Prostate gland (tissue), 2 donors: ENCODE measurements at regions not wholly inside any gene's neighbourhood (a gene's known extent, or its start where the extent isn't known, plus 50 kb on each side); places are given as distances from the start of the nearest gene placed in this dataset.

Source experiments
- DNase-seq: peaks from one replicate; pipeline ENCODE4 v3.0.0-alpha.2; 2019; ENCODE audit warnings: low spot score
- H3K27ac ChIP-seq, 2 donors: fragments of 200-600 bp; sonication (generic); 2 replicates each; pipeline ENCODE4 v1.5.1; 2017 to 2019
- H3K27me3 ChIP-seq: fragments of 200-600 bp; sonication (generic); replicated peaks from 2 replicates; pipeline ENCODE4 v1.5.1; 2019; ENCODE audit not compliant: insufficient read depth
- H3K36me3 ChIP-seq, 2 donors: fragments of 200-600 bp; sonication (generic); 1 replicate in 1 of 2; 2 replicates in 1 of 2; pipeline versions ENCODE4 v1.5.1 to v1.8.1; 2017 to 2019
- H3K4me1 ChIP-seq: fragments of 200-600 bp; sonication (generic); replicated peaks from 2 replicates; pipeline ENCODE4 v1.5.1; 2019
- H3K4me3 ChIP-seq, 2 donors: fragments of 200-600 bp; sonication (generic); 2 replicates each; pipeline ENCODE4 v1.5.1; 2017 to 2019
- H3K9me3 ChIP-seq: fragments of 200-600 bp; sonication (generic); 2 replicates; pipeline ENCODE4 v1.5.1; 2017
- CTCF ChIP-seq, 4 experiments: fragments of 200-600 bp in 2 of 4; fragments of 450-650 bp in 2 of 4; sonication (generic) in 2 of 4; IDR thresholded peaks; 1 replicate in 3 of 4; 2 replicates in 1 of 4; pipeline ENCODE4 v1.5.1; 2016 to 2019; ENCODE audit warnings: antibody characterized with exemption in 4 of 4, mild to moderate bottlenecking in 2 of 4, moderate library complexity in 2 of 4
- POLR2A ChIP-seq: fragments of 450-650 bp; IDR thresholded peaks from one replicate; pipeline ENCODE4 v1.6.1; 2016; ENCODE audit warnings: antibody characterized with exemption, mild to moderate bottlenecking
- POLR2AphosphoS5 ChIP-seq: sonication (generic); formaldehyde crosslinking; IDR thresholded peaks from one replicate; pipeline ENCODE4 v1.6.1; 2017; ENCODE audit warnings: antibody characterized with exemption
- WGBS: methylation state at CpG from one replicate; pipeline ENCODE4 v1.1.5; 2018; 5-methylcytosine and 5-hydroxymethylcytosine counted together
- intact Hi-C: fragments of 100-400 bp; cut with DNase I; formaldehyde crosslinking; loops from one replicate; pipeline ENCODE4 v1.14.2; 2022

DNA sequence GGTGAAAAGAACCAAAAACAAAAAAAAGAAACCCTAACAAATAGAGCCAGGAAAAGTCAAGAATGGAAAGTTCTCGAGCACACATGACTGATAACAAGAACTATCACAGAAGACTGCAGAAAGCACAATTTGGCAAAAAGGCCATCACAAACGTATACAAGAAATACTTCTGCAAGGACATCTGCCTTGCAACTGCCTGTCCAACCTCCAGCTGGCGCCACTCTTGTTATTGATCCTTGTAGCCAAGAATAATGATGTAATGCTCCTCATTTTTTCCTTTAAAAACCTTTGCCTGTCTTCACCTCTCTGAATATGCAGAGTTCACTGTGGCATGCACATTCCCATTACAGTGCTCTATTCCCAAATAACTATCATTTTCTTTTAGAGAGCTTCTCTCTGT is 87.9 kb upstream of the BMP5 start:
- TF ChIP-seq POLR2A (no peak), POLR2AphosphoS5 (no peak), CTCF (IDR thresholded peaks at IDR 0.05) (no peak)
- H3K27me3 ChIP-seq: no peaks in the 10 kb centered on the region
- no peaks in the 10 kb centered on the region for H3K36me3 ChIP-seq
- H3K4me1 ChIP-seq: no peaks in the 10 kb centered on the region
- H3K4me3 ChIP-seq: no peak overlapping the region
- no peak for DNase-seq
- intact Hi-C loops: no loop called here
- no peaks in the 10 kb centered on the region for H3K9me3 ChIP-seq
- H3K27ac ChIP-seq: no peak overlapping the region
- 76% methylated on average over 3 of the region's 3 CpGs for WGBS

GRCh38 chr6:55960344-55960743 is 85.0 kb upstream of the BMP5 start:
- Histone ChIP-seq H3K27me3 (no peaks in the 10 kb centered on the region), H3K36me3 (no peaks in the 10 kb centered on the region), H3K4me1 (no peaks in the 10 kb centered on the region), H3K27ac (no peak overlapping the region), H3K4me3 (no peak overlapping the region), H3K9me3 (no peaks in the 10 kb centered on the region)
- no peak for TF ChIP-seq POLR2AphosphoS5
- no peak for TF ChIP-seq CTCF (IDR thresholded peaks at IDR 0.05)
- no peak for TF ChIP-seq POLR2A
- 90% methylated on average over 3 of the region's 3 CpGs for WGBS
- intact Hi-C loops: no loop called here
- no peak for DNase-seq

DNA sequence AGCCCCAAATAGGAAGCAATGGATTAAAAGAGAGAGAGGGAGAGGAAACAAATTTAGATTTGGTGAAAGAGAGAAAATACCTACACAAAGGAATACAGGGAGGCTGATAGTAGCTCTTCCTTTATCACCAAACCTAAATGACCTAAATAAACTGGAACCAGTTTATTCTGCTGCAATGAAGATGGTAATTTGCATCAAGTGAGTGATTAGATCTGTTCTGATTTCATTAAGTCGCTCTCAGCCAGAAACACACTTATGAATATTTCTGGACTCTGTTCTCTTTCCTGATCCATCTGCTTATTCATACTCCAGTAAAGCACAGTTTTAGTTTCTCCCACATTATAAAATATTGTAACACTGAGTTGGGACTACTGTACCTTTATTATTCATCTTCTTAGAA is 83.4 kb upstream of the BMP5 start:
- Histone ChIP-seq H3K9me3 (no peaks in the 10 kb centered on the region), H3K4me3 (no peak overlapping the region), H3K27ac (no peak overlapping the region), H3K27me3 (no peaks in the 10 kb centered on the region), H3K36me3 (no peaks in the 10 kb centered on the region), H3K4me1 (no peaks in the 10 kb centered on the region)
- 65% methylated on average over 1 of the region's 1 CpG for WGBS
- TF ChIP-seq POLR2AphosphoS5 (no peak), POLR2A (no peak), CTCF (IDR thresholded peaks at IDR 0.05) (no peak)
- intact Hi-C loops: no loop called here
- DNase-seq: no peak

- Histone ChIP-seq H3K9me3 (no peaks in the 10 kb centered on the region), H3K27ac (no peak overlapping the region), H3K36me3 (no peaks in the 10 kb centered on the region), H3K4me3 (no peak overlapping the region), H3K27me3 (no peaks in the 10 kb centered on the region), H3K4me1 (no peaks in the 10 kb centered on the region)
- no peak for DNase-seq
- TF ChIP-seq POLR2A (no peak), POLR2AphosphoS5 (no peak), CTCF (IDR thresholded peaks at IDR 0.05) (no peak)
- WGBS: 73% methylated on average over 2 of the region's 2 CpGs
- intact Hi-C loops: no loop called here
Observed at GRCh38 chr6:55957961-55958422, 82.6 kb upstream of the BMP5 start.

DNA sequence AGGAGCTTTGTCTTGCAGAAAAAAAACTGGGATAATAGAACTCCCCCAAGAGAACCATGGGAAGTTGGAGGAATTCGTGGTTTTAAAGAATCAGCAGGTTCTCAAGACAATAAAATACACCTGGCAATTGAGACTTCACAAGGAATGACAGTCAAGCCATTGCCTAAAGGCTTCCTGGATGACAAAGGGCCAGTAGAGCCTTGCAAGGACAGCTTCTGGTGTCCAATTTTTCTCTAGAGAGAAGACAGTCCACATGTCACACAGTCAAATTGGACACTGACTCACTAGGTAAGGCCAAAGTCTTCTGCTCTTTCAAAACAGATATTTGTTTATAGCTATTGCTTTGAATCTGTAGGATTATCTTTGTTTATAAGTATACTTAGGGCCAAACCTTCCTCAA is 80.3 kb upstream of the BMP5 start:
- no peak for DNase-seq
- no peaks in the 10 kb centered on the region for H3K36me3 ChIP-seq
- TF ChIP-seq POLR2A: no peak
- no peak for TF ChIP-seq CTCF (IDR thresholded peaks at IDR 0.05)
- no peak for TF ChIP-seq POLR2AphosphoS5
- no peak overlapping the region for H3K27ac ChIP-seq
- no peaks in the 10 kb centered on the region for H3K4me1 ChIP-seq
- no peak overlapping the region for H3K4me3 ChIP-seq
- 60% methylated on average over 1 of the region's 1 CpG for WGBS
- intact Hi-C loops: no loop called here
- H3K9me3 ChIP-seq: no peaks in the 10 kb centered on the region
- no peaks in the 10 kb centered on the region for H3K27me3 ChIP-seq
